ENCODE measurements at regions not wholly inside any gene's neighbourhood (a gene's known extent, or its start where the extent isn't known, plus 50 kb on each side); places are given as distances from the start of the nearest gene placed in this dataset.
"Not testable (repeated sequence)": the region's sequence is repeated elsewhere in the genome, so short reads cannot be mapped to it uniquely, and the experiment has no call there.

- DNase-seq (ENCODE audit: low read depth in 1 of 2, low spot score in 1 of 2) = no peak
- in situ Hi-C loops (cut with HindIII; ENCODE audit: low pct_unique_long_range_greater_than_20kb, low sequenced_read_pairs) = no loop called here
- no peak for TF ChIP-seq JUND (IDR thresholded peaks at IDR 0.05; ENCODE audit: low read depth)
Observed at GRCh38 chr5:122608222-122608621, 166.7 kb upstream of the SNX2 start.

GRCh38 chr5:122611406-122611805 is 163.5 kb upstream of the SNX2 start:
- TF ChIP-seq JUND (IDR thresholded peaks at IDR 0.05; ENCODE audit: low read depth) = no peak; the same call in 1 of the 2 replicates
- DNase-seq (ENCODE audit: low read depth in 1 of 2, low spot score in 1 of 2) = peak in 1 of 2 experiments; percentile 87
- in situ Hi-C loops (cut with HindIII; ENCODE audit: low pct_unique_long_range_greater_than_20kb, low sequenced_read_pairs) = no loop called here

- DNase-seq (ENCODE audit: low read depth in 1 of 2, low spot score in 1 of 2) = no peak
- TF ChIP-seq JUND (IDR thresholded peaks at IDR 0.05; ENCODE audit: low read depth) = no peak
- in situ Hi-C loops (cut with HindIII; ENCODE audit: low pct_unique_long_range_greater_than_20kb, low sequenced_read_pairs) = no loop called here
Observed at GRCh38 chr5:122612901-122613300, 162.0 kb upstream of the SNX2 start.

GRCh38 chr5:122615146-122615545 is 159.7 kb upstream of the SNX2 start:
- in situ Hi-C loops (cut with HindIII; ENCODE audit: low pct_unique_long_range_greater_than_20kb, low sequenced_read_pairs) = no loop called here
- no peak for DNase-seq (ENCODE audit: low read depth in 1 of 2, low spot score in 1 of 2)
- no peak for TF ChIP-seq JUND (IDR thresholded peaks at IDR 0.05; ENCODE audit: low read depth)

- no peak for TF ChIP-seq JUND (IDR thresholded peaks at IDR 0.05; ENCODE audit: low read depth)
- no peak for DNase-seq (ENCODE audit: low read depth in 1 of 2, low spot score in 1 of 2)
- in situ Hi-C loops (cut with HindIII; ENCODE audit: low pct_unique_long_range_greater_than_20kb, low sequenced_read_pairs) = no loop called here
Observed at GRCh38 chr5:122615832-122616231, 159.0 kb upstream of the SNX2 start.

- DNase-seq (ENCODE audit: low read depth in 1 of 2, low spot score in 1 of 2); in situ Hi-C loops (cut with HindIII; ENCODE audit: low pct_unique_long_range_greater_than_20kb, low sequenced_read_pairs): not testable (repeated sequence)
Observed at GRCh38 chr5:122618046-122618445, 156.8 kb upstream of the SNX2 start.

- DNase-seq (ENCODE audit: low read depth in 1 of 2, low spot score in 1 of 2); in situ Hi-C loops (cut with HindIII; ENCODE audit: low pct_unique_long_range_greater_than_20kb, low sequenced_read_pairs): not testable (repeated sequence)
Observed at GRCh38 chr5:122620768-122621167, 154.1 kb upstream of the SNX2 start.

- in situ Hi-C loops (cut with HindIII; ENCODE audit: low pct_unique_long_range_greater_than_20kb, low sequenced_read_pairs); DNase-seq (ENCODE audit: low read depth in 1 of 2, low spot score in 1 of 2): not testable (repeated sequence)
Observed at GRCh38 chr5:122628714-122629113, 146.2 kb upstream of the SNX2 start.

- in situ Hi-C loops (cut with HindIII; ENCODE audit: low pct_unique_long_range_greater_than_20kb, low sequenced_read_pairs) = no loop called here
- DNase-seq (ENCODE audit: low read depth in 1 of 2, low spot score in 1 of 2) = no peak
- no peak for TF ChIP-seq JUND (IDR thresholded peaks at IDR 0.05; ENCODE audit: low read depth)
Observed at GRCh38 chr5:122629121-122629677, 145.7 kb upstream of the SNX2 start.

GRCh38 chr5:122638581-122638980 is 136.3 kb upstream of the SNX2 start:
- no peak for TF ChIP-seq JUND (IDR thresholded peaks at IDR 0.05; ENCODE audit: low read depth)
- in situ Hi-C loops (cut with HindIII; ENCODE audit: low pct_unique_long_range_greater_than_20kb, low sequenced_read_pairs) = no loop called here
- no peak for DNase-seq (ENCODE audit: low read depth in 1 of 2, low spot score in 1 of 2)

- DNase-seq (ENCODE audit: low read depth in 1 of 2, low spot score in 1 of 2) = no peak
- in situ Hi-C loops (cut with HindIII; ENCODE audit: low pct_unique_long_range_greater_than_20kb, low sequenced_read_pairs) = no loop called here
- no peak for TF ChIP-seq JUND (IDR thresholded peaks at IDR 0.05; ENCODE audit: low read depth)
Observed at GRCh38 chr5:122639033-122639432, 135.8 kb upstream of the SNX2 start.

- DNase-seq (ENCODE audit: low read depth in 1 of 2, low spot score in 1 of 2) = no peak
- no peak for TF ChIP-seq JUND (IDR thresholded peaks at IDR 0.05; ENCODE audit: low read depth)
- in situ Hi-C loops (cut with HindIII; ENCODE audit: low pct_unique_long_range_greater_than_20kb, low sequenced_read_pairs) = no loop called here
Observed at GRCh38 chr5:122639864-122640263, 135.0 kb upstream of the SNX2 start.

- TF ChIP-seq JUND (IDR thresholded peaks at IDR 0.05; ENCODE audit: low read depth) = no peak
- in situ Hi-C loops (cut with HindIII; ENCODE audit: low pct_unique_long_range_greater_than_20kb, low sequenced_read_pairs) = no loop called here
Observed at GRCh38 chr5:122649080-122649479, 125.8 kb upstream of the SNX2 start.

More at GRCh38 chr5:122649080-122649479, 125.8 kb upstream of the SNX2 start:
- no peak for DNase-seq (ENCODE audit: low read depth in 1 of 2, low spot score in 1 of 2)

All from T47D (cell line).